HG03571 (cell line): ENCODE measurements at regions not wholly inside any gene's neighbourhood (a gene's known extent, or its start where the extent isn't known, plus 50 kb on each side); places are given as distances from the start of the nearest gene placed in this dataset.
A peak's percentile ranks its signal among the peaks of the same experiment; 100 is the strongest.
"Not testable (repeated sequence)": the region's sequence is repeated elsewhere in the genome, so short reads cannot be mapped to it uniquely, and the experiment has no call there.

ENCODE experiments used
- ATAC-seq: cut with Tn5 transposase; IDR thresholded peaks from one replicate; pipeline ENCODE4 v1.9.1; 2021; ENCODE audit not compliant: unreplicated experiment

GRCh38 chr1:232579958-232580941 lies 49.7 kb downstream of the SIPA1L2 start:
- no peak for ATAC-seq

GRCh38 chr1:232579466-232579865 lies 50.5 kb downstream of the SIPA1L2 start:
- no peak for ATAC-seq

- ATAC-seq, result peak; percentile 88
Measured at GRCh38 chr1:232578651-232579195, 51.2 kb downstream of the SIPA1L2 start.

- ATAC-seq, result no peak
Measured at GRCh38 chr1:232577772-232578171, 52.2 kb downstream of the SIPA1L2 start.

GRCh38 chr1:232576537-232576936 lies 53.4 kb downstream of the SIPA1L2 start:
- ATAC-seq, result no peak

- ATAC-seq, result no peak
Measured at GRCh38 chr1:232575763-232576040, 54.2 kb downstream of the SIPA1L2 start.

GRCh38 chr1:232574889-232575762 lies 54.8 kb downstream of the SIPA1L2 start:
- ATAC-seq, result no peak

- ATAC-seq, result no peak
Measured at GRCh38 chr1:232574077-232574476, 55.9 kb downstream of the SIPA1L2 start.

- ATAC-seq, result no peak
Measured at GRCh38 chr1:232571523-232571922, 58.4 kb downstream of the SIPA1L2 start.

- no peak for ATAC-seq
Measured at GRCh38 chr1:232570007-232570406, 59.9 kb downstream of the SIPA1L2 start.

- not testable (repeated sequence) for ATAC-seq
Measured at GRCh38 chr1:232569554-232569921, 60.4 kb downstream of the SIPA1L2 start.

GRCh38 chr1:232568906-232569553 lies 60.9 kb downstream of the SIPA1L2 start:
- ATAC-seq, result no peak

- no peak for ATAC-seq
Measured at GRCh38 chr1:232568331-232568852, 61.5 kb downstream of the SIPA1L2 start.

- ATAC-seq, result no peak
Measured at GRCh38 chr1:232566093-232566492, 63.8 kb downstream of the SIPA1L2 start.

GRCh38 chr1:232562855-232563510 lies 67.0 kb downstream of the SIPA1L2 start:
- no peak for ATAC-seq

- no peak for ATAC-seq
Measured at GRCh38 chr1:232561381-232561780, 68.6 kb downstream of the SIPA1L2 start.

- no peak for ATAC-seq
Measured at GRCh38 chr1:232560940-232561339, 69.0 kb downstream of the SIPA1L2 start.

- ATAC-seq, result no peak
Measured at GRCh38 chr1:232558954-232559353, 71.0 kb downstream of the SIPA1L2 start.

- no peak for ATAC-seq
Measured at GRCh38 chr1:232557502-232558191, 72.3 kb downstream of the SIPA1L2 start.

GRCh38 chr1:232557096-232557495 lies 72.8 kb downstream of the SIPA1L2 start:
- ATAC-seq, result no peak
